ENCODE measurements at regions not wholly inside any gene's neighbourhood (a gene's known extent, or its start where the extent isn't known, plus 50 kb on each side); places are given as distances from the start of the nearest gene placed in this dataset.
"Not testable (repeated sequence)": the region's sequence is repeated elsewhere in the genome, so short reads cannot be mapped to it uniquely, and the experiment has no call there.

DNA sequence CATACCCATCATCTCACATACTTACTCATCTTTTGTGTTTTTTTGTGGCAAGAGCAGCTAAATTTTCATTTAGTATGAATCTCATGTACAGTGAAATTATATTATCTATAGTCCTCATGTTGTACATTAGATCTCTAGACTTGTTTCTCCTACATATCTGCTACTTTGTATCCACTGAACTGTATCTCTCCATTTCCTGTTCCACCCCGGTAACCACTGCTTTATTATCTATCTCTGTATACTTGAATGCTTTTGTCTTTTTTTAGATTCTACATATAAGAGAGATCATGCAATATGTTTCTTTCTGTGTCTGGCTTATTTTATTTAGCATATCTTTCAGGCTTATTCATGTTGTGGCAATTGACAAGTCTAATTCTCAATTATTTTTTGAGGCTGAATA is 125.1 kb downstream of the ANKRD7 start:
- DNase-seq (ENCODE audit: low spot score) = no peak
- H3K4me1 Mint-ChIP-seq (ENCODE audit: low read depth in 2 of 2) = no peaks in the 10 kb centered on the region
- H3K9me3 Mint-ChIP-seq = peaks cover under 1% of the 10 kb centered on the region
- H3K4me3 Mint-ChIP-seq = no peak overlapping the region
- H3K27ac Mint-ChIP-seq = no peak overlapping the region
- no peaks in the 10 kb centered on the region for H3K27me3 Mint-ChIP-seq
- no peaks in the 10 kb centered on the region for H3K36me3 Mint-ChIP-seq
- no peak for ATAC-seq

DNA sequence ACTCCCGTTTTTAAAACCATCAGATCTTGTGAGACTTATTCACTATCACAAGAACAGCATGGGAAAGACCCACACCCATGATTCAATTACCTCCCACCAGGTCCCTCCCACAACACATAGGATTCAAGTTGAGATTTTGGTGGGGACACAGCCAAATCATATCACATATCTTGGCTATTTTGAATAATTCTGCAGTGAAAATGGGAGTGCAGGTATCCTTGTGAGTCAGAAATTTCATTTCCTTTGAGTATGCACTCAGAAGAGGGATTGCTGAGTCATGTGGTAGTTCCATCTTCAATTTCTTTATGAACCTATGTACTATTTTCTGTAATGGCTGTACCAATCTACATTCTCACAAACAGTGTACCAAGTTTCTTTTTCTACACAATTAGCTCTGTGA is 125.8 kb downstream of the ANKRD7 start:
- H3K9me3 Mint-ChIP-seq = peaks cover 3% of the 10 kb centered on the region
- H3K4me3 Mint-ChIP-seq = no peak overlapping the region
- no peak overlapping the region for H3K27ac Mint-ChIP-seq
- ATAC-seq (no peak), DNase-seq (ENCODE audit: low spot score) (no peak)
- no peaks in the 10 kb centered on the region for H3K27me3 Mint-ChIP-seq
- H3K4me1 Mint-ChIP-seq (ENCODE audit: low read depth in 2 of 2) = no peaks in the 10 kb centered on the region
- no peaks in the 10 kb centered on the region for H3K36me3 Mint-ChIP-seq

DNA sequence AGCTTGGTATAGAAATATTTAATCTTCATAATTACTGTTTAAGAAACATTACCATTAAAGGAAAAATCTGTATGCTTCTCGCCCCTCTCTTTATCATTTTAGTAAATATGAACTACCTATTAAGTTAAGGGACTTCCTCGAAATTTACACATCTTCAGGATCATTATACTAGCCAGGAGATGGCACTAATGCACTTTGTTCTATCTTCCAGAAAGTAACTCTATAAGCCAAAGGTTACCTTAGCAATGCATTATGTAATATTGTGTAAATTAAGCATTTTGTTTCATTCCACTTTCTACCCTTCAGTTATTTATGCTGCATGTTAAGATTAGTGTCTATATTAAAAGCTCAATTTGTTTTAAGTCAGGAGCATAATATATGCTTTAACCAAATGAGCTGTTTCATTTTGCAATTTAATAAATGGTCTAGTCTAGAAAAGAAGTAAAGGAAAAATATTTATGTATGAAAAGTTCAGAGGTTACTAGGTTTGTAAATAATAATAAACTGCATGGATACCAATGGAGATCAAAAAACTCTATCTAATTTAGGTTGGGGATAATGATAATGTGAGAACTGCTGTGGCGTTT is 128.5 kb downstream of the ANKRD7 start:
- Mint-ChIP-seq H3K4me1 (ENCODE audit: low read depth in 2 of 2) (no peaks in the 10 kb centered on the region), H3K27me3 (no peaks in the 10 kb centered on the region), H3K36me3 (no peaks in the 10 kb centered on the region), H3K4me3 (no peak overlapping the region), H3K9me3 (peaks cover 5% of the 10 kb centered on the region), H3K27ac (no peak overlapping the region)
- no peak for DNase-seq (ENCODE audit: low spot score)
- ATAC-seq = no peak

DNA sequence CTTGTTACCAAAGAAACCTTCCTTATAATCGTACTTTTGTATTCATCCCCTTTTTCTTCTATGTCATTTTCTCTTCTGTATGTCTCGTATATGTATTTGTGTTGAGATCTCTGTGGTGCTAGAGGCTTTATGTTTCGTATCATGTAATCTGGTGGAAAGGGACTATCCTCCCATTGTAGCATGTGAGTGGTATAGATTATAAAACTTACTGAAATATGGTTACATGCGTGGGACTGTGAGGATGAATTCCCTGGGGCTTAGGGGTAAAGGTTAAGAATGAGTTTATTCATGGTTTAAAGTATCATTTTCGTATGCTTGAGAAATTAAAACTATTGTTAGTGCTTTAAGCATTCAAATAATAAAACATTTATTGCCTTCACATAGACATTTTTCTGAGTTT is 141.9 kb downstream of the ANKRD7 start:
- Mint-ChIP-seq H3K4me1 (ENCODE audit: low read depth in 2 of 2) (no peaks in the 10 kb centered on the region), H3K9me3 (peaks cover 3% of the 10 kb centered on the region), H3K27ac (no peak overlapping the region), H3K4me3 (no peak overlapping the region), H3K36me3 (no peaks in the 10 kb centered on the region), H3K27me3 (no peaks in the 10 kb centered on the region)
- DNase-seq (ENCODE audit: low spot score) = no peak
- no peak for ATAC-seq

DNA sequence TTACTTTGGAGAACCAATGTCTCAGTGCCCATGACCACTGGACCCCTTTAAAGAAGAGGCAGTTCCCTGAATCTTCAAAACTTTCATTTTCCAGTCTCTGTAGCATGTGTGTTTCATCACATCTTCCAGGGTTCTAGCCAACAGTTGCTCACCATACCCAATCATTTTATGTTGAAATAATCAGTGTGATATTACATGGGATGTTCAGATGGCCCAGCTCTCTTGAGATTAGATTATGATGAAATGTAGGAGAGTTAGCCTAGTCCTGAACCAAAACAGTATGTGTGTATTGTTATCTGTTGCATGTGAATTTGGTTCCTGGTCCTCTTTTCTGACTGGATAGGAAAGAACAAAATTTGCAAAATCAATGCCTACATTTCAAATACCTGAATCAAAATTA is 144.5 kb downstream of the ANKRD7 start:
- peaks cover 6% of the 10 kb centered on the region for H3K9me3 Mint-ChIP-seq
- H3K27ac Mint-ChIP-seq = no peak overlapping the region
- no peaks in the 10 kb centered on the region for H3K4me1 Mint-ChIP-seq (ENCODE audit: low read depth in 2 of 2)
- no peak for ATAC-seq
- no peaks in the 10 kb centered on the region for H3K27me3 Mint-ChIP-seq
- H3K4me3 Mint-ChIP-seq = no peak overlapping the region
- no peak for DNase-seq (ENCODE audit: low spot score)
- no peaks in the 10 kb centered on the region for H3K36me3 Mint-ChIP-seq

DNA sequence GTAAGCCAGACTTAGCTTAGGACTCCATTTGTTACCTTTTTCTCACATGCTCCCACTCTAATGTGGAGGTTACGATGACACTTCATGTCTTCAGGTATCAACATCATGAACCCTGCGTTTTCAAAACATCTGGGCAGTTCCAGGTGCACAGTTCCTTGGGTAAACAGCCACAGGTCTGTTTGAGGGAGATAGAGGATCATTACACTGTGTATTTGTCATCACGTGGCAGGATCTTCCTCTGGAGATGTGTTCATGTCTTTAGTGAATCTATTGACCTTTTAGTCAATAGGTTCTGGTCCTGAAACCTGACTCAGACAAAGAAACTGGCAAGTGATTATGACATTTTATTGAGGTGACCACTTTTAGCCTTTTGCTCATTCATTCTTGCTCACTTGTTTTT is 145.5 kb downstream of the ANKRD7 start:
- ATAC-seq (no peak), DNase-seq (ENCODE audit: low spot score) (no peak)
- no peaks in the 10 kb centered on the region for H3K4me1 Mint-ChIP-seq (ENCODE audit: low read depth in 2 of 2)
- no peaks in the 10 kb centered on the region for H3K36me3 Mint-ChIP-seq
- H3K27ac Mint-ChIP-seq = no peak overlapping the region
- no peak overlapping the region for H3K4me3 Mint-ChIP-seq
- no peaks in the 10 kb centered on the region for H3K27me3 Mint-ChIP-seq
- peaks cover 6% of the 10 kb centered on the region for H3K9me3 Mint-ChIP-seq

DNA sequence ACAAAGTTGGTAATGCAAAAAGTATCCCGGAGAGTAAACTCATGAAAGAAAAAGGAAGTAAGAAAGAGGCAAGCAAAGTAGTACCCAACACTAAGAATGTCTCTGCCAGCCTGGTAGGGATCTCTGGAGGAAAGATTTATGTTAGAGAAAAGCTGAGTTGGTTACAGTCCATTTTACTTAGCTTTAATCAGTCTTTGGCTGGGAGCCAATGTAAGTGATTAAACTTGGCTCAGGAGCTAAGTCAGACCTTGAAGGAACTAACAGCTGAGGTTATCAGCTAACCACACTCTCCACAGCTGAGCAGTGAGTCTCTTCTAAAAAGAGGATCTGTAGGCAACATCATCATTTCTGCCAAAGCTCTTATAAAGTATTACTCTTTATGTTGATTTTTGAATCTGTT is 148.0 kb downstream of the ANKRD7 start:
- no peak overlapping the region for H3K27ac Mint-ChIP-seq
- peaks cover 6% of the 10 kb centered on the region for H3K9me3 Mint-ChIP-seq
- DNase-seq (ENCODE audit: low spot score) = no peak
- no peaks in the 10 kb centered on the region for H3K36me3 Mint-ChIP-seq
- H3K27me3 Mint-ChIP-seq = no peaks in the 10 kb centered on the region
- no peaks in the 10 kb centered on the region for H3K4me1 Mint-ChIP-seq (ENCODE audit: low read depth in 2 of 2)
- ATAC-seq = no peak
- no peak overlapping the region for H3K4me3 Mint-ChIP-seq

DNA sequence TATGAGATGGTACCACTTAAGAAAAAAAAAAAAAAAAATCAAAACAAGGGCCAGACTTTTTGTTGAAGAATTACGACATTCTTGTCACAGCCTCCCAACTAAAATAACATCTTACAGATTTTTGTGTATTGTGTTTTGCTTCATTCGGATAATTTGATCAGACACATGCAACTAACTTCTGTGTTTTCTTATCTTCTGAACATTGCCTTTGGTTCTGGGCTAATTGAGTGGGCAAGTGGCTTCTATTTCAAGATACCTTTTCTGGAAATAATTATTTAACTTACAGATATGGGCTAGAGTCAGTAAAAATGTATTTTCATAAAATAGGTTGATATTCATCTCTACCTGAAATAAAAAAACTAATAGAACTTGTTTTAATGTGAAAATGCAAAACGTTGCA is 165.1 kb downstream of the ANKRD7 start:
- no peak overlapping the region for H3K4me3 Mint-ChIP-seq

DNA sequence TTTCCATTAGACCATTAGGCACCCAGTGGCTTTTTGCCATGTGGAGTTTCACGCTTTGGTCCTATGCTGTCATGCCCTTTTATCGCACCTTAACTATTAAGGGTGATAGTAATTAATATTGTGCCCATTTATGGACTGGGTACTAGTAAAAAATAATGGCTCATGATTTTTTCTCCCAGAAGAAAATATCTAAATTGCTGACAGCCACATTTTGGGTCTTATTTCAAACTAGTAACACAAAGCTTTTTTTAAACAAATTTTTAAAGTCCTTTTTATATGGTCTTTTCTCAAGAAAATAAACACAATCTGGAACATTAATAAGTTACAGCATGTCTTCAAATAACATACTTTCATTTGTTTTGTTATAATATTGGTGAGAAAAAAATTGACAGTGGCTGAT is 179.7 kb downstream of the ANKRD7 start:
- Mint-ChIP-seq H3K4me3 (no peak overlapping the region), H3K4me1 (ENCODE audit: low read depth in 2 of 2) (no peaks in the 10 kb centered on the region), H3K36me3 (no peaks in the 10 kb centered on the region), H3K27me3 (no peaks in the 10 kb centered on the region), H3K9me3 (peaks cover 8% of the 10 kb centered on the region), H3K27ac (no peak overlapping the region)
- ATAC-seq (no peak), DNase-seq (ENCODE audit: low spot score) (no peak)

More for the DNA sequence above, 165.1 kb downstream of the ANKRD7 start:
- ATAC-seq = no peak
- Mint-ChIP-seq H3K27ac (no peak overlapping the region), H3K36me3 (no peaks in the 10 kb centered on the region), H3K27me3 (no peaks in the 10 kb centered on the region), H3K9me3 (peaks cover 3% of the 10 kb centered on the region), H3K4me1 (ENCODE audit: low read depth in 2 of 2) (no peaks in the 10 kb centered on the region)
- no peak for DNase-seq (ENCODE audit: low spot score)

DNA sequence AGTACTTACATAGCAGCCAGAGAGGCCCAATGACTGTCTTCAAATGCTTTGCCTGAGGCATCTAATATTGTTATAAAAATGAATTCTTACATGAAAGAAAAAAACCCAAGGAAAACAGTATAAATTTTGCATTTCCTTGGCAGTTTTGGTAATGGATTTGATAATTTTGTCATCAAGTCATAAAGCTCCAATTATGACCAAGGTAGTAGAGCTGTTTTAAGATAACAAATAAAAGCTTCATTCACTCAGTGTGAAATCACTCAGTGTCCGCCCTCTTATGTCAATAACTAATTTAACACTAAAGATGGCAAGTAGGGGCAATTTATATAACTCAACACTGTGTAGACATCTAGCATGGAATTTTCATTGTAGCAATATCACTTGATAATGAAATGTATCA is 193.9 kb downstream of the ANKRD7 start:
- Mint-ChIP-seq H3K27me3 (no peaks in the 10 kb centered on the region), H3K36me3 (no peaks in the 10 kb centered on the region), H3K4me1 (ENCODE audit: low read depth in 2 of 2) (no peaks in the 10 kb centered on the region), H3K9me3 (no peaks in the 10 kb centered on the region), H3K4me3 (no peak overlapping the region), H3K27ac (no peak overlapping the region)
- DNase-seq (ENCODE audit: low spot score) (no peak), ATAC-seq (no peak)

DNA sequence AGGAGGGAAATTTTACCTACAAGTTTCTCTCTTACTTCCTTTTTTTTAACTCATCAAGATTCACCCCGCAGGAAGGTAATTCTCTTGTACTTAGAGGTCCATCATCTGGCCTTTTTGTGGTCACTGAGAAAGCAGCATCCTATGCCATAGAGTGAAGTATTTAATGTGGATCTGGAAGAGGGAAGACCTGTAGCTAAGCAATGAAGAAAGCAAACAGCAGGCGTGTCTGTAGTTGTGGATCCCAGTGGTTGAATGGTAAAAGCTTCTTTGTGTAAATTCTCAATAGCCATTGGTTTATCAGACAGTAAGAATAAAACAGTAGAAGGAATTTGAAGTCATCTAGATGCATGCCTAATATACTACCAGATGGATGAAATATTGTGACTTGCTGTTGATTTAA is 196.4 kb downstream of the ANKRD7 start:
- no peak for DNase-seq (ENCODE audit: low spot score)
- H3K36me3 Mint-ChIP-seq = no peaks in the 10 kb centered on the region
- no peaks in the 10 kb centered on the region for H3K4me1 Mint-ChIP-seq (ENCODE audit: low read depth in 2 of 2)
- no peak overlapping the region for H3K4me3 Mint-ChIP-seq
- H3K27me3 Mint-ChIP-seq = no peaks in the 10 kb centered on the region
- no peak overlapping the region for H3K27ac Mint-ChIP-seq
- H3K9me3 Mint-ChIP-seq = peaks cover 5% of the 10 kb centered on the region
- no peak for ATAC-seq

DNA sequence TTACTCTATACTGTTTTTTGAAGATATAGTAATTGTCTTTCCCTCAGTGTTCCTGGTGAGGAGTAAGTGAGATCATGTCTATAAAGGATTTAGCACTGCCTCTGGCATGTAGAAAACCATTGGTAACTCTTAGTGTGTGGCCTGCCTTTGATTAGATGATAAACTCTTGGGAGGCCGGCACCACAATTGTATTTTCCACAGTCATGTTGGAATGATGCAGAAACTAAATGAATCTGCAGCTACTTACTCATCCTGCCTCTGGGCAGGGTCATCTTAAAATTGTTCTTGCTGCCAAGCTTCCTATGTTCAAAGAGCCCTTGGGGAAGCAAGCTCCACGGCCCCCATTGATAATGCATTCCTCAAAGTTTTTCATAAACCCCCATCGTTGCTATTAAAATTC is 204.6 kb downstream of the ANKRD7 start:
- no peak overlapping the region for H3K4me3 Mint-ChIP-seq
- H3K4me1 Mint-ChIP-seq (ENCODE audit: low read depth in 2 of 2) = no peaks in the 10 kb centered on the region
- H3K27me3 Mint-ChIP-seq = no peaks in the 10 kb centered on the region
- no peak overlapping the region for H3K27ac Mint-ChIP-seq
- ATAC-seq (no peak), DNase-seq (ENCODE audit: low spot score) (no peak)
- H3K9me3 Mint-ChIP-seq = peaks cover 20% of the 10 kb centered on the region
- no peaks in the 10 kb centered on the region for H3K36me3 Mint-ChIP-seq

DNA sequence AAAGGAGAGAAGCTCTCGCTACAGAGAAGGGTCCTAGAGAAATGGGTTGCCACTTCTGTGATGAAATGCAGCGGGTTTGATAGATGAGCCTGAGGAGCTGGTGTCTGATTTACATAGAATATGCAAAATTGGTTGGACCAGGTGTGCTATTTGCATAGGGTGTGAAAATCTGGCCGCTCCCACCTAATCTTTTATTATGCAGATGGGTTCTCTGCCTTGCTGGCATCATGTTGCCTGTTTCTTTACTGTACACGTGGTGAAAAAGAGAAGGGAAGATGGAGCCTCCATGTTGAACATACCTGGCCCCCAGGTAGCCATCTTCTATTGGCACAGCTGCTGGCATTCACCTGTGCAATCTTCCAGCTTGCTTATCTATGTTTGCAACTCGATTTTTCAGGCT is 212.2 kb downstream of the ANKRD7 start:
- H3K36me3 Mint-ChIP-seq = peaks cover 6% of the 10 kb centered on the region
- no peak for ATAC-seq
- H3K27me3 Mint-ChIP-seq = no peaks in the 10 kb centered on the region
- peaks cover 41% of the 10 kb centered on the region for H3K9me3 Mint-ChIP-seq
- no peak overlapping the region for H3K27ac Mint-ChIP-seq
- no peak for DNase-seq (ENCODE audit: low spot score)
- no peaks in the 10 kb centered on the region for H3K4me1 Mint-ChIP-seq (ENCODE audit: low read depth in 2 of 2)
- no peak overlapping the region for H3K4me3 Mint-ChIP-seq

DNA sequence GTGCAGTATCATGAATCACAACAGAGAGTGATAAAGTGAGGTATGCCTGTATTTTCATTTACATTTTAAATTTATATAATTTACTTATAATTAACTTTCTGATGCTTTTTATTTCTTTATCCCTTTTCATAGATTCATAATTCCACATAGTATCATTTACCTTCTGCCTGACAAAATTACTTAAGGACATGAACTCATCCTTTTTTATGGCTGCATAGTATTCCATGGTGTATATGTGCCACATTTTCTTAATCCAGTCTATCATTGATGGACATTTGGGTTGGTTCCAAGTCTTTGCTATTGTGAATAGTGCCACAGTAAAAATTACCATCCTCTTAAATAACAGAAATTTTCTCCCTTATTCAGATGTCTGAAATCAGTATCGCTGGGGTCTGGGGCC is 224.5 kb downstream of the ANKRD7 start:
- H3K9me3 Mint-ChIP-seq = peaks cover 13% of the 10 kb centered on the region
- H3K4me3 Mint-ChIP-seq; H3K36me3 Mint-ChIP-seq; ATAC-seq; H3K27me3 Mint-ChIP-seq; H3K4me1 Mint-ChIP-seq (ENCODE audit: low read depth in 2 of 2); H3K27ac Mint-ChIP-seq; DNase-seq (ENCODE audit: low spot score): not testable (repeated sequence)

DNA sequence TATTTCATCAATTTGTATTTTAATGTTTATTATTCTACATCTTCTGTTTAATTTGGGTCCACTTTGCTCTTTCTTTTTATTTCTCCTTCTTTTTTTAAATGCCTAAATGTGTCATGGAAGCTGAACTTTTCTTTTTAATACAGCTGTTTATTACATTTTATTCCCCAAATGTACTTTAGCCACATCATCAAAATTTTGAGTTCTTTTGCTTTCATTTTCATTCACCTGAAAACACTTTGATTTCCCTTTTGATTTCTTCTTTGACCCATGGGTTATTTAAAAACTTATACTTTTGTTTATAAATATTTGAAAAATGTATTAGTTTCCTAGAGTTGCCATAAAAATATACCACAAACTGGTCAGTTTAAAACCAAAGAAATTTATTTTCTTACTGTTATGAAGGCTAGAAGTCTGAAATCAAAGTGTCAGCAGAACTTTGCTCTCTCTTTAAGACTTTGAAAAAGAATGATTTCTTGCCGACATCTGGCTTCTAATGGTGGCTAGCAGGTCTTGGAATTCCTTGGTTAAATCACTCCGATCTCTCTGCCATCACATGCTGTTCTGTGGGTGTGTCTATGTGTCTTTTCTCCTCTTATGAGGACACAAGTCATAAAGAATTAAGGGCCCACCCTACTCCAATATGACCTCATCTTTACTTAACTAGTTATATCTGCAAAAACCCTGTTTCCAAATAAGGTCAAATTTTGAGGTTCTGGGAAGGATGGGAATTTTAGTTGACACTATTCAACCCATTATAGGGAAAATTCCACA is 225.5 kb downstream of the ANKRD7 start:
- H3K4me1 Mint-ChIP-seq (ENCODE audit: low read depth in 2 of 2) = no peaks in the 10 kb centered on the region
- no peaks in the 10 kb centered on the region for H3K36me3 Mint-ChIP-seq
- no peak for ATAC-seq
- DNase-seq (ENCODE audit: low spot score) = no peak
- no peaks in the 10 kb centered on the region for H3K27me3 Mint-ChIP-seq
- no peak overlapping the region for H3K4me3 Mint-ChIP-seq
- peaks cover 18% of the 10 kb centered on the region for H3K9me3 Mint-ChIP-seq
- no peak overlapping the region for H3K27ac Mint-ChIP-seq

Measured in natural killer cell treated with Interleukin-12 subunit alpha and Interleukin-12 subunit beta and Interleukin-15 and Interleukin-18, amount 100 ng/mL, for 72 hours (primary cell).